HEK293T (cell line): ENCODE measurements at regions not wholly inside any gene's neighbourhood (a gene's known extent, or its start where the extent isn't known, plus 50 kb on each side); places are given as distances from the start of the nearest gene placed in this dataset.

ENCODE experiments used
- CTCF ChIA-PET: fragments of 350-600 bp; formaldehyde crosslinking; extraction: SDS; loops from one replicate; lab custom pipeline; 2021; ENCODE audit warnings: antibody characterized with exemption, inconsistent platforms; lab: Yijun Ruan, JAX
- POLR2A ChIA-PET: fragments of 350-600 bp; formaldehyde crosslinking; extraction: SDS; loops from one replicate; lab custom pipeline; 2020; ENCODE audit warnings: antibody characterized with exemption, inconsistent platforms; lab: Yijun Ruan, JAX
- DNase-seq: peaks from one replicate; pipeline ENCODE4 v3.0.0; 2012; ENCODE audit warnings: mixed read lengths; ENCODE audit errors: extremely low spot score
- ARNT ChIP-seq: fragments of 450-650 bp; IDR thresholded peaks from 2 replicates; pipeline ENCODE4 v1.6.1; 2017; ENCODE audit warnings: mild to moderate bottlenecking
- BHLHE40 ChIP-seq: fragments of 450-650 bp; IDR thresholded peaks from 2 replicates; pipeline ENCODE4 v1.6.1; 2016; ENCODE audit warnings: mild to moderate bottlenecking, moderate library complexity, borderline replicate concordance
- CTBP1 ChIP-seq: fragments of 450-650 bp; IDR thresholded peaks from 2 replicates; pipeline ENCODE4 v1.6.1; 2016; ENCODE audit warnings: borderline replicate concordance
- ELF4 ChIP-seq: fragments of 450-650 bp; IDR thresholded peaks from 2 replicates; pipeline ENCODE4 v1.6.1; 2017; ENCODE audit warnings: antibody characterized with exemption
- FOXA1 ChIP-seq: fragments of 450-650 bp; IDR thresholded peaks from 2 replicates; pipeline ENCODE4 v1.6.1; 2016; ENCODE audit warnings: mild to moderate bottlenecking
- FOXK2 ChIP-seq: fragments of 450-650 bp; IDR thresholded peaks from 2 replicates; pipeline ENCODE4 v1.6.1; 2016; ENCODE audit warnings: mild to moderate bottlenecking
- FOXM1 ChIP-seq: fragments of 450-650 bp; IDR thresholded peaks from 2 replicates; pipeline ENCODE4 v1.6.1; 2017; ENCODE audit warnings: mild to moderate bottlenecking, borderline replicate concordance
- HDGF ChIP-seq: fragments of 450-650 bp; IDR thresholded peaks from 2 replicates; pipeline ENCODE4 v1.6.1; 2017; ENCODE audit warnings: antibody characterized with exemption, borderline replicate concordance
- L3MBTL2 ChIP-seq: fragments of 450-650 bp; conservative IDR thresholded peaks from 2 replicates; pipeline ENCODE4 v1.6.1; 2016; ENCODE audit warnings: mild to moderate bottlenecking
- LEF1 ChIP-seq: fragments of 450-650 bp; IDR thresholded peaks from 2 replicates; pipeline ENCODE4 v1.6.1; 2017; ENCODE audit warnings: mild to moderate bottlenecking, borderline replicate concordance
- NFRKB ChIP-seq: fragments of 450-650 bp; IDR thresholded peaks from 2 replicates; pipeline ENCODE4 v1.6.1; 2016; ENCODE audit warnings: mild to moderate bottlenecking, moderate library complexity
- PKNOX1 ChIP-seq: fragments of 450-650 bp; IDR thresholded peaks from 2 replicates; pipeline ENCODE4 v1.6.1; 2016
- SP1 ChIP-seq: fragments of 450-650 bp; IDR thresholded peaks from 2 replicates; pipeline ENCODE4 v1.6.1; 2017
- SUZ12 ChIP-seq: fragments of 450-650 bp; IDR thresholded peaks from 2 replicates; pipeline ENCODE4 v1.6.1; 2016; ENCODE audit warnings: mild to moderate bottlenecking
- TARDBP ChIP-seq: fragments of 450-650 bp; IDR thresholded peaks from 2 replicates; pipeline ENCODE4 v1.6.1; 2016
- ZNF384 ChIP-seq: fragments of 450-650 bp; IDR thresholded peaks from 2 replicates; pipeline ENCODE4 v1.6.1; 2016

GRCh38 chr14:75374911-75375310 lies 52.9 kb upstream of the JDP2 start:
- TF ChIP-seq HDGF (no peak), ARNT (no peak), FOXK2 (no peak), TARDBP (no peak), ZNF384 (no peak), NFRKB (no peak), BHLHE40 (no peak), LEF1 (no peak), ELF4 (no peak), L3MBTL2 (no peak)
- CTCF ChIA-PET, result no interaction called here
- no peak for DNase-seq
- POLR2A ChIA-PET, result no interaction called here

GRCh38 chr14:75375983-75376382 lies 51.8 kb upstream of the JDP2 start:
- no peak for DNase-seq
- POLR2A ChIA-PET, result no interaction called here
- CTCF ChIA-PET, result no interaction called here
- TF ChIP-seq PKNOX1 (no peak), L3MBTL2 (no peak), FOXK2 (no peak), SP1 (no peak), ZNF384 (no peak), BHLHE40 (no peak), LEF1 (no peak), TARDBP (no peak), FOXM1 (no peak), CTBP1 (no peak), SUZ12 (no peak), ARNT (no peak), NFRKB (no peak), HDGF (no peak), FOXA1 (no peak)
